MM.1S (cell line): ENCODE measurements at regions not wholly inside any gene's neighbourhood (a gene's known extent, or its start where the extent isn't known, plus 50 kb on each side); places are given as distances from the start of the nearest gene placed in this dataset.

Experiments used
- DNase-seq: peaks from one replicate; pipeline ENCODE4 v3.0.0-alpha.2; 2015
- H2AFZ ChIP-seq: fragments of 300-600 bp; sonication (generic); 2 replicates; pipeline ENCODE4 v1.6.0; 2016; ENCODE audit warnings: antibody characterized with exemption, low read length
- H3F3A ChIP-seq: fragments of 300-600 bp; sonication (generic); 2 replicates; pipeline ENCODE4 v1.6.1; 2016; ENCODE audit warnings: mild to moderate bottlenecking, antibody characterized with exemption, low read length, moderate library complexity, mixed read lengths; ENCODE audit not compliant: insufficient read depth
- H3K27ac ChIP-seq: fragments of 300-600 bp; sonication (generic); 2 replicates; pipeline ENCODE4 v1.5.1; 2016; ENCODE audit warnings: mild to moderate bottlenecking, low read length
- H3K27me3 ChIP-seq: fragments of 300-600 bp; sonication (generic); replicated peaks from 2 replicates; pipeline ENCODE4 v1.6.0; 2016; ENCODE audit warnings: low read length; ENCODE audit not compliant: insufficient read depth
- H3K36me3 ChIP-seq: fragments of 300-600 bp; sonication (generic); replicated peaks from 2 replicates; pipeline ENCODE4 v1.6.1; 2016; ENCODE audit warnings: mild to moderate bottlenecking, low read length, mixed read lengths; ENCODE audit not compliant: insufficient read depth
- H3K4me1 ChIP-seq: fragments of 300-600 bp; sonication (generic); 2 replicates; pipeline ENCODE4 v1.6.1; 2016; ENCODE audit warnings: low read length, mixed read lengths
- H3K4me2 ChIP-seq: fragments of 300-600 bp; sonication (generic); 2 replicates; pipeline ENCODE4 v1.6.0; 2016; ENCODE audit warnings: low read depth, low read length
- H3K4me3 ChIP-seq: fragments of 300-600 bp; sonication (generic); 2 replicates; pipeline ENCODE4 v1.5.1; 2016; ENCODE audit warnings: low read length, mixed read lengths
- H3K79me2 ChIP-seq: fragments of 300-600 bp; sonication (generic); 2 replicates; pipeline ENCODE4 v1.6.1; 2016; ENCODE audit warnings: mixed run types, low read length, mixed read lengths
- H3K9ac ChIP-seq: fragments of 300-600 bp; sonication (generic); 2 replicates; pipeline ENCODE4 v1.6.1; 2016; ENCODE audit warnings: low read length, mixed read lengths
- H3K9me2 ChIP-seq: fragments of 300-600 bp; sonication (generic); replicated peaks from 2 replicates; pipeline ENCODE4 v1.6.1; 2016; ENCODE audit warnings: mild to moderate bottlenecking, low read length, mixed read lengths; ENCODE audit not compliant: insufficient read depth
- H3K9me3 ChIP-seq: fragments of 300-600 bp; sonication (generic); replicated peaks from 2 replicates; pipeline ENCODE4 v1.6.1; 2016; ENCODE audit warnings: mild to moderate bottlenecking, low read length, mixed read lengths; ENCODE audit not compliant: insufficient read depth
- H4K20me1 ChIP-seq: fragments of 300-600 bp; sonication (generic); 2 replicates; pipeline ENCODE4 v1.6.1; 2016; ENCODE audit warnings: mild to moderate bottlenecking, low read length, moderate library complexity, mixed read lengths; ENCODE audit not compliant: insufficient read depth
- EZH2 ChIP-seq: fragments of 300-600 bp; sonication (generic); optimal IDR thresholded peaks from 2 replicates; pipeline ENCODE3; 2017; ENCODE audit warnings: low read depth, mild to moderate bottlenecking, antibody characterized with exemption, low read length, mixed read lengths
- EZH2phosphoT487 ChIP-seq: fragments of 300-600 bp; sonication (generic); IDR thresholded peaks from 2 replicates; pipeline ENCODE4 v1.6.1; 2018; ENCODE audit warnings: antibody characterized with exemption, low read length
- TF ChIP-seq, protein P1 (sequence below): fragments of 300-600 bp; sonication (generic); IDR thresholded peaks from 2 replicates; pipeline ENCODE4 v1.5.1; 2016; ENCODE audit warnings: antibody characterized with exemption, low read length, mixed read lengths

DNA sequence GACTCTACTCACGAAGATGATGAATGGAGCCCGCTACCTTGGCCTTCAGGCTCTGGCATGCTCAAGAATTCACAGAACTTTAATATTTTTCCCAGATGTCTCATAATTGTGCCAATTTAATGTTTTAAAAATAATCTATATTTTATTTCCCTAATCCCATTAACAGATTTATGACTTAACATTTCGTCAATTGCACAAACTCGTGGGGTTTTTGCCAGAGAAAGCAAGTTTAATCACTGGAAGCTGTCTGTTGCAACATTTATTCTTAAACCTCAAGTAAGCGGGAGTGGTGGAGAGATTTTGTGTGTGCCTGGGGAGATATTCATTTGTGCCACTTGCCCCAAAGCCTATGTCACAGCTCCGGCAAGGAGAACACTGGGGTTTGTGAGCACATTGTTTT lies 117.9 kb downstream of the TEX36 start:
- TF ChIP-seq, protein P1, sequence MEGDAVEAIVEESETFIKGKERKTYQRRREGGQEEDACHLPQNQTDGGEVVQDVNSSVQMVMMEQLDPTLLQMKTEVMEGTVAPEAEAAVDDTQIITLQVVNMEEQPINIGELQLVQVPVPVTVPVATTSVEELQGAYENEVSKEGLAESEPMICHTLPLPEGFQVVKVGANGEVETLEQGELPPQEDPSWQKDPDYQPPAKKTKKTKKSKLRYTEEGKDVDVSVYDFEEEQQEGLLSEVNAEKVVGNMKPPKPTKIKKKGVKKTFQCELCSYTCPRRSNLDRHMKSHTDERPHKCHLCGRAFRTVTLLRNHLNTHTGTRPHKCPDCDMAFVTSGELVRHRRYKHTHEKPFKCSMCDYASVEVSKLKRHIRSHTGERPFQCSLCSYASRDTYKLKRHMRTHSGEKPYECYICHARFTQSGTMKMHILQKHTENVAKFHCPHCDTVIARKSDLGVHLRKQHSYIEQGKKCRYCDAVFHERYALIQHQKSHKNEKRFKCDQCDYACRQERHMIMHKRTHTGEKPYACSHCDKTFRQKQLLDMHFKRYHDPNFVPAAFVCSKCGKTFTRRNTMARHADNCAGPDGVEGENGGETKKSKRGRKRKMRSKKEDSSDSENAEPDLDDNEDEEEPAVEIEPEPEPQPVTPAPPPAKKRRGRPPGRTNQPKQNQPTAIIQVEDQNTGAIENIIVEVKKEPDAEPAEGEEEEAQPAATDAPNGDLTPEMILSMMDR, result no peak
- no peak for TF ChIP-seq EZH2
- no peak for TF ChIP-seq EZH2phosphoT487
- H4K20me1 ChIP-seq, result no peaks in the 10 kb centered on the region
- no peak overlapping the region for H3K9ac ChIP-seq
- no peaks in the 10 kb centered on the region for H3K79me2 ChIP-seq
- no peak overlapping the region for H2AFZ ChIP-seq
- no peaks in the 10 kb centered on the region for H3K36me3 ChIP-seq
- no peaks in the 10 kb centered on the region for H3F3A ChIP-seq
- H3K27ac ChIP-seq, result no peak overlapping the region
- H3K4me1 ChIP-seq, result no peaks in the 10 kb centered on the region
- H3K9me2 ChIP-seq, result no peaks in the 10 kb centered on the region
- H3K9me3 ChIP-seq, result no peaks in the 10 kb centered on the region
- no peak overlapping the region for H3K4me3 ChIP-seq
- no peak for DNase-seq
- H3K4me2 ChIP-seq, result no peak overlapping the region
- 0 out of 2 replicates have a peak, but pooled peaks cover 5% of the 10 kb centered on the region for H3K27me3 ChIP-seq

DNA sequence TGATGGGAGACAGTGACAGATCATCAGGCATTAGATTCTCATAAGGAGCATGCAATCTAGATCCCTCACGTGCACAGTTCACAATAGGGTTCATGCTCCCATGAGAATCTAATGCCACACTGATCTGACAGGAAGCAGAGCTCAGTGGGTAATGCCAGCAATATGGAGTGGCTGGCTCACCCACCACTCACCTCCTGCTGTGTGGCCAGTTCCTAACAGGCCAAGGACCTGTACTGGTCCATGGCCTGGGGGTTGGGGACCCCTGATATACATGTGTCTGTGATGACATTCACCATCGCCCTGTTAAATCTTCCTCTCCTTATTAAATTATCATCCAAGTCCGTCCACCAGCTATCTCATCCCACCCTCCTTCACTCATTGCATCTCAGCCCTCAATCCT lies 118.4 kb downstream of the TEX36 start:
- TF ChIP-seq, protein P1, result no peak
- TF ChIP-seq EZH2phosphoT487 (no peak), EZH2 (no peak)
- H3K9me2 ChIP-seq, result no peaks in the 10 kb centered on the region
- no peaks in the 10 kb centered on the region for H3K79me2 ChIP-seq
- H3K27ac ChIP-seq, result no peak overlapping the region
- H3K27me3 ChIP-seq, result 0 out of 2 replicates have a peak, but pooled peaks cover 1% of the 10 kb centered on the region
- H3K4me2 ChIP-seq, result no peak overlapping the region
- no peaks in the 10 kb centered on the region for H3K36me3 ChIP-seq
- no peak overlapping the region for H3K4me3 ChIP-seq
- H3F3A ChIP-seq, result no peaks in the 10 kb centered on the region
- H3K9ac ChIP-seq, result no peak overlapping the region
- no peak overlapping the region for H2AFZ ChIP-seq
- H3K9me3 ChIP-seq, result no peaks in the 10 kb centered on the region
- H3K4me1 ChIP-seq, result no peaks in the 10 kb centered on the region
- no peaks in the 10 kb centered on the region for H4K20me1 ChIP-seq
- DNase-seq, result no peak

DNA sequence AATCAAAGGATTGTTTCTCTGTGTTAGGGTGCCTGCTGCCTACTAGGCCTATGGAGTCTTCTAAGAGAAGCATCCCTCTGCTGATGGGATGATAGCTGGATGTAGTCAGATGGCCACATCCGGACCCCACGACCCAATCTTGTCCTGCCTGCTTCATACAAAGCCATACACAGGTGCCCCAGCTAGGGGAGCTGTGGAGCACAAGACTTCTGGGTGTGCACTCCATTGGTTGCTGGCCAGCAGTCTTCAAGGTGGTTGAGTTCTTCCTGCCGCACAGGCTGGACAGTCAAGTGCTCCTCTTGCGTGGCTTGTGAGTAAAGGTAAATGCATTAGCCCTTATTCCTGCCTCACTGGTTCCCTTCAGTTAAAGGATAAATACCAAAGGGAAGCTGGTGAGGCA lies 120.2 kb downstream of the TEX36 start:
- Histone ChIP-seq H3K36me3 (no peaks in the 10 kb centered on the region), H3K27ac (no peak overlapping the region), H3K9me3 (no peaks in the 10 kb centered on the region), H3K4me1 (no peaks in the 10 kb centered on the region), H2AFZ (no peak overlapping the region), H3K9ac (no peak overlapping the region), H3K4me3 (no peak overlapping the region), H3F3A (no peaks in the 10 kb centered on the region), H4K20me1 (no peaks in the 10 kb centered on the region), H3K79me2 (no peaks in the 10 kb centered on the region), H3K4me2 (no peak overlapping the region), H3K27me3 (0 out of 2 replicates have a peak, but pooled peaks cover under 1% of the 10 kb centered on the region), H3K9me2 (no peaks in the 10 kb centered on the region)
- TF ChIP-seq, protein P1, result no peak
- no peak for TF ChIP-seq EZH2phosphoT487
- no peak for TF ChIP-seq EZH2
- no peak for DNase-seq
